NCI-H1417 (cell line): ENCODE measurements at regions not wholly inside any gene's neighbourhood (a gene's known extent, or its start where the extent isn't known, plus 50 kb on each side); places are given as distances from the start of the nearest gene placed in this dataset.
"Not testable (repeated sequence)": the region's sequence is repeated elsewhere in the genome, so short reads cannot be mapped to it uniquely, and the experiment has no call there.

Experiments used
- DNase-seq, 3 experiments: peaks; one replicate each; lab custom pipeline; 2025; lab: John Stamatoyannopoulos, UW

GRCh38 chrX:16067886-16068515 is 55.4 kb upstream of the GRPR start:
- no peak for DNase-seq

GRCh38 chrX:16063921-16064320 is 59.4 kb upstream of the GRPR start:
- no peak for DNase-seq

GRCh38 chrX:16063141-16063540 is 60.2 kb upstream of the GRPR start:
- no peak for DNase-seq

GRCh38 chrX:16061296-16061695 is 62.1 kb upstream of the GRPR start:
- no peak for DNase-seq

GRCh38 chrX:16060252-16060651 is 63.1 kb upstream of the GRPR start:
- DNase-seq, result peak in 2 of 3 experiments; percentile 56 to 90

- DNase-seq, result not testable (repeated sequence)
Observed at GRCh38 chrX:16049126-16049525, 74.2 kb upstream of the GRPR start.

- no peak for DNase-seq
Observed at GRCh38 chrX:16042980-16043379, 80.4 kb upstream of the GRPR start.

- no peak for DNase-seq
Observed at GRCh38 chrX:16039834-16040233, 83.5 kb upstream of the GRPR start.

GRCh38 chrX:16039363-16039762 is 84.0 kb upstream of the GRPR start:
- DNase-seq, result no peak

- DNase-seq, result no peak
Observed at GRCh38 chrX:16033331-16033730, 90.0 kb upstream of the GRPR start.

GRCh38 chrX:16028576-16028975 is 94.8 kb upstream of the GRPR start:
- no peak for DNase-seq

GRCh38 chrX:16023790-16024734 is 99.3 kb upstream of the GRPR start:
- no peak for DNase-seq

- no peak for DNase-seq
Observed at GRCh38 chrX:16022580-16023200, 100.7 kb upstream of the GRPR start.

- no peak for DNase-seq
Observed at GRCh38 chrX:16018291-16018690, 105.1 kb upstream of the GRPR start.

GRCh38 chrX:16014171-16014570 is 109.2 kb upstream of the GRPR start:
- DNase-seq, result no peak

- no peak for DNase-seq
Observed at GRCh38 chrX:16012250-16012649, 111.1 kb upstream of the GRPR start.

GRCh38 chrX:16005917-16006316 is 117.4 kb upstream of the GRPR start:
- DNase-seq, result no peak

GRCh38 chrX:16002185-16002584 is 121.2 kb upstream of the GRPR start:
- no peak for DNase-seq

- no peak for DNase-seq
Observed at GRCh38 chrX:15998350-15998749, 125.0 kb upstream of the GRPR start.

- DNase-seq, result no peak
Observed at GRCh38 chrX:15989716-15990115, 133.6 kb upstream of the GRPR start.

GRCh38 chrX:15988661-15989603 is 134.3 kb upstream of the AP1S2 start:
- DNase-seq, result no peak

GRCh38 chrX:15985937-15986336 is 131.3 kb upstream of the AP1S2 start:
- DNase-seq, result no peak
